ENCODE measurements at regions not wholly inside any gene's neighbourhood (a gene's known extent, or its start where the extent isn't known, plus 50 kb on each side); places are given as distances from the start of the nearest gene placed in this dataset.

DNA sequence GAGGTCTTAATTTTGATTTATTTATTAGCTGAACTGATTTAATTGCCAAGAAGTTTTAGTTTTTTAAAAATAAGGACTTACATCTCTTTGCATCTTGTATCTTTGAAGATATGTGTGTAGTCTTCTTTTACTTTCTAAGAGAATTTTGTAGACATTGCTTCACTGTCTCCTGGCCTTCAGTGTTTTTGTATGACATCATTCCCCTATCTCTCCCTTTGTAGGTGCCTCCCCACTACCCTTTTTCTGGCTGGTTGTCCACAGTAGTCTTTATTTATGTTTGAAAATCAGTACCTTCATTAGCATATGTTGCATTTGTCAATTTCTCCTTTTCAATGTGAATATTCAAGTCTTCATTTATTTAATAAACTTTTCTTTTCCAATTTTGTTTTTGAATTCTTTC, 64.1 kb upstream of the RAB18 start:
- TF ChIP-seq, protein P1, sequence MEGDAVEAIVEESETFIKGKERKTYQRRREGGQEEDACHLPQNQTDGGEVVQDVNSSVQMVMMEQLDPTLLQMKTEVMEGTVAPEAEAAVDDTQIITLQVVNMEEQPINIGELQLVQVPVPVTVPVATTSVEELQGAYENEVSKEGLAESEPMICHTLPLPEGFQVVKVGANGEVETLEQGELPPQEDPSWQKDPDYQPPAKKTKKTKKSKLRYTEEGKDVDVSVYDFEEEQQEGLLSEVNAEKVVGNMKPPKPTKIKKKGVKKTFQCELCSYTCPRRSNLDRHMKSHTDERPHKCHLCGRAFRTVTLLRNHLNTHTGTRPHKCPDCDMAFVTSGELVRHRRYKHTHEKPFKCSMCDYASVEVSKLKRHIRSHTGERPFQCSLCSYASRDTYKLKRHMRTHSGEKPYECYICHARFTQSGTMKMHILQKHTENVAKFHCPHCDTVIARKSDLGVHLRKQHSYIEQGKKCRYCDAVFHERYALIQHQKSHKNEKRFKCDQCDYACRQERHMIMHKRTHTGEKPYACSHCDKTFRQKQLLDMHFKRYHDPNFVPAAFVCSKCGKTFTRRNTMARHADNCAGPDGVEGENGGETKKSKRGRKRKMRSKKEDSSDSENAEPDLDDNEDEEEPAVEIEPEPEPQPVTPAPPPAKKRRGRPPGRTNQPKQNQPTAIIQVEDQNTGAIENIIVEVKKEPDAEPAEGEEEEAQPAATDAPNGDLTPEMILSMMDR (IDR thresholded peaks at IDR 0.05), result no peak
- TF ChIP-seq POLR2A (IDR thresholded peaks at IDR 0.05), result no peak

All from esophagus squamous epithelium (tissue), 4 donors.